WTC11 (cell line): ENCODE measurements at regions not wholly inside any gene's neighbourhood (a gene's known extent, or its start where the extent isn't known, plus 50 kb on each side); places are given as distances from the start of the nearest gene placed in this dataset.

Experiments
- ATAC-seq: fragments of 200-7000 bp; cut with Tn5 transposase; 2 replicates; pipeline ENCODE4 v1.10.0; 2021; ENCODE audit warnings: mild to moderate bottlenecking, moderate library complexity
- CTCF ChIA-PET: fragments of 300-600 bp; sonication (Branson Sonifier 250); formaldehyde crosslinking; loops from one replicate; lab custom pipeline; 2021; ENCODE audit warnings: antibody characterized with exemption; lab: Charles Lee
- POLR2A ChIA-PET: fragments of 350-600 bp; sonication (Branson Sonifier 250); formaldehyde crosslinking; loops from one replicate; lab custom pipeline; 2021; ENCODE audit warnings: antibody characterized with exemption; lab: Charles Lee
- DNase-seq: peaks from one replicate; pipeline ENCODE4 v3.0.0; 2021; ENCODE audit warnings: low spot score
- H3K27ac Mint-ChIP-seq: 2 replicates; pipeline ENCODE4 v1.8.0; 2021; ENCODE audit warnings: mixed read lengths
- H3K27me3 Mint-ChIP-seq: 2 replicates; pipeline ENCODE4 v1.8.0; 2021; ENCODE audit warnings: low read depth, mild to moderate bottlenecking, moderate library complexity, mixed read lengths
- H3K36me3 Mint-ChIP-seq: 2 replicates; pipeline ENCODE4 v1.8.0; 2021; ENCODE audit warnings: mixed read lengths
- H3K4me1 Mint-ChIP-seq: 2 replicates; pipeline ENCODE4 v1.8.0; 2022; ENCODE audit warnings: mixed read lengths
- H3K4me3 Mint-ChIP-seq: 2 replicates; pipeline ENCODE4 v1.8.0; 2021; ENCODE audit warnings: mild to moderate bottlenecking, moderate library complexity, mixed read lengths
- H3K9me3 Mint-ChIP-seq: 2 replicates; pipeline ENCODE4 v1.8.0; 2021; ENCODE audit warnings: mixed read lengths
- CREB1 ChIP-seq: sonication (generic); formaldehyde crosslinking; IDR thresholded peaks from 2 replicates; pipeline ENCODE4 v1.8.0; 2023; ENCODE audit warnings: mild to moderate bottlenecking, missing genetic modification reagents
- ELF4 ChIP-seq: sonication (generic); formaldehyde crosslinking; IDR thresholded peaks from 2 replicates; pipeline ENCODE4 v1.8.1; 2022; ENCODE audit warnings: low read depth, mild to moderate bottlenecking, moderate library complexity, missing genetic modification reagents
- ETV6 ChIP-seq: sonication (generic); formaldehyde crosslinking; IDR thresholded peaks from 2 replicates; pipeline ENCODE4 v1.8.1; 2022; ENCODE audit warnings: mild to moderate bottlenecking, missing genetic modification reagents
- HMGA2 ChIP-seq: fragments of 250-450 bp; sonication (Bioruptor Pico); IDR thresholded peaks from 2 replicates; pipeline ENCODE4 v1.4.0; 2021; ENCODE audit warnings: mild to moderate bottlenecking, moderate library complexity
- JUN ChIP-seq: sonication (generic); formaldehyde crosslinking; IDR thresholded peaks from 2 replicates; pipeline ENCODE4 v1.8.0; 2023; ENCODE audit warnings: mild to moderate bottlenecking, missing genetic modification reagents
- MYBL2 ChIP-seq: sonication (generic); formaldehyde crosslinking; IDR thresholded peaks from 2 replicates; pipeline ENCODE4 v1.8.1; 2023; ENCODE audit warnings: mild to moderate bottlenecking, moderate library complexity, missing genetic modification reagents
- NFYB ChIP-seq: sonication (generic); formaldehyde crosslinking; conservative IDR thresholded peaks from 2 replicates; pipeline ENCODE4 v1.8.0; 2022; ENCODE audit warnings: low read depth, missing genetic modification reagents
- NR2C2 ChIP-seq: sonication (generic); formaldehyde crosslinking; IDR thresholded peaks from 2 replicates; pipeline ENCODE4 v1.8.0; 2022; ENCODE audit warnings: mild to moderate bottlenecking, missing genetic modification reagents
- NR3C1 ChIP-seq: sonication (generic); formaldehyde crosslinking; conservative IDR thresholded peaks from 2 replicates; pipeline ENCODE4 v1.8.1; 2023; ENCODE audit warnings: low read depth, mild to moderate bottlenecking, missing genetic modification reagents
- PRRX2 ChIP-seq: fragments of 250-450 bp; sonication (Bioruptor Pico); IDR thresholded peaks from 2 replicates; pipeline ENCODE4 v1.8.0; 2021; ENCODE audit warnings: mild to moderate bottlenecking
- RORB ChIP-seq: fragments of 250-450 bp; sonication (Bioruptor Pico); IDR thresholded peaks from 2 replicates; pipeline ENCODE4 v1.9.0; 2021; ENCODE audit warnings: mild to moderate bottlenecking
- SMAD3 ChIP-seq: sonication (generic); formaldehyde crosslinking; IDR thresholded peaks from 2 replicates; pipeline ENCODE4 v1.8.0; 2022; ENCODE audit warnings: missing genetic modification reagents, mild to moderate bottlenecking, borderline replicate concordance
- SOX15 ChIP-seq: fragments of 250-450 bp; sonication (Bioruptor Pico); IDR thresholded peaks from 2 replicates; pipeline ENCODE4 v1.9.0; 2021; ENCODE audit warnings: mild to moderate bottlenecking
- SP1 ChIP-seq: sonication (generic); formaldehyde crosslinking; conservative IDR thresholded peaks from 2 replicates; pipeline ENCODE4 v1.8.1; 2022; ENCODE audit warnings: missing genetic modification reagents
- ZNF263 ChIP-seq: sonication (generic); formaldehyde crosslinking; IDR thresholded peaks from 2 replicates; pipeline ENCODE4 v1.8.1; 2022; ENCODE audit warnings: low read depth, mild to moderate bottlenecking, moderate library complexity, missing genetic modification reagents
- ZNF423 ChIP-seq: fragments of 250-450 bp; sonication (Bioruptor Pico); IDR thresholded peaks from 2 replicates; pipeline ENCODE4 v2.1.2; 2022; ENCODE audit warnings: mild to moderate bottlenecking, moderate library complexity
- ZNF671 ChIP-seq: fragments of 250-450 bp; sonication (Bioruptor Pico); IDR thresholded peaks from 2 replicates; pipeline ENCODE4 v1.8.0; 2021; ENCODE audit warnings: mild to moderate bottlenecking
- TF ChIP-seq, protein P1 (sequence below): sonication (generic); formaldehyde crosslinking; IDR thresholded peaks from 2 replicates; pipeline ENCODE4 v1.8.0; 2023; ENCODE audit warnings: missing genetic modification reagents
- TF ChIP-seq, protein P2 (sequence below): sonication (generic); formaldehyde crosslinking; IDR thresholded peaks from 2 replicates; pipeline ENCODE4 v1.8.1; 2023; ENCODE audit warnings: mild to moderate bottlenecking, missing genetic modification reagents, moderate library complexity
- TF ChIP-seq, protein P3 (sequence below): sonication (generic); formaldehyde crosslinking; IDR thresholded peaks from 2 replicates; pipeline ENCODE4 v1.8.1; 2023; ENCODE audit warnings: mild to moderate bottlenecking, missing genetic modification reagents, borderline replicate concordance
- TF ChIP-seq, protein P4 (sequence below): fragments of 250-450 bp; sonication (Bioruptor Pico); IDR thresholded peaks from 2 replicates; pipeline ENCODE4 v2.1.2; 2022; ENCODE audit warnings: mild to moderate bottlenecking, moderate library complexity
- TF ChIP-seq, protein P5 (sequence below): sonication (generic); formaldehyde crosslinking; IDR thresholded peaks from 2 replicates; pipeline ENCODE4 v1.8.0; 2022; ENCODE audit warnings: mild to moderate bottlenecking, missing genetic modification reagents
- TF ChIP-seq, protein P6 (sequence below): sonication (generic); formaldehyde crosslinking; IDR thresholded peaks from 2 replicates; pipeline ENCODE4 v1.8.0; 2022; ENCODE audit warnings: mild to moderate bottlenecking, missing genetic modification reagents
- TF ChIP-seq, protein P7 (sequence below): fragments of 250-450 bp; sonication (Bioruptor Pico); IDR thresholded peaks from 2 replicates; pipeline ENCODE4 v1.8.0; 2021; ENCODE audit warnings: mild to moderate bottlenecking

DNA sequence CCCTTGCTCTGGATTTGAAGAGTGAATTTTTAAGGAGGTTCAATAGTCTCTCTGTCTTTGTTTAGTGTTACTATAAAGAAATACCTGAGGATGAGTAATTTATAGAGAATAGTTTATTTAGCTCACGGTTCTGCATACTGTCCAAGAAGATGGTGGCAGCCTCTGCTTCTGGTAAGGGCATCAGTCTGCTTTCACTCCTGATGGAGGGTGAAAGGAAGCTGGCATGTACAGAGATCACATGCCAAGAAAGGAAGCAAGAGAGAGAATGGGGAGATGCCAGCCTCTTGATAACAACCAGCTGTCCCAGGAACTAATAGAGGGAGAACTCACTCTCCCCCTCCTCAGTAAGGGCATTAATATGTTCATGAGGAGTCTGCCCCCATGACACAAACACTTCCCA lies 917.5 kb upstream of the GOT2 start:
- Mint-ChIP-seq H3K27ac (no peak overlapping the region), H3K9me3 (peaks cover 48% of the 10 kb centered on the region), H3K4me3 (no peak overlapping the region), H3K27me3 (no peaks in the 10 kb centered on the region), H3K36me3 (peaks cover 28% of the 10 kb centered on the region), H3K4me1 (no peaks in the 10 kb centered on the region)
- CTCF ChIA-PET: no interaction called here
- no peak for TF ChIP-seq JUN (CRISPR knock-in tag)
- TF ChIP-seq ZNF263 (CRISPR knock-in tag): no peak
- TF ChIP-seq NFYB (CRISPR knock-in tag): no peak
- TF ChIP-seq ETV6 (CRISPR knock-in tag): no peak
- no peak for TF ChIP-seq NR2C2 (CRISPR knock-in tag)
- TF ChIP-seq, protein P1, sequence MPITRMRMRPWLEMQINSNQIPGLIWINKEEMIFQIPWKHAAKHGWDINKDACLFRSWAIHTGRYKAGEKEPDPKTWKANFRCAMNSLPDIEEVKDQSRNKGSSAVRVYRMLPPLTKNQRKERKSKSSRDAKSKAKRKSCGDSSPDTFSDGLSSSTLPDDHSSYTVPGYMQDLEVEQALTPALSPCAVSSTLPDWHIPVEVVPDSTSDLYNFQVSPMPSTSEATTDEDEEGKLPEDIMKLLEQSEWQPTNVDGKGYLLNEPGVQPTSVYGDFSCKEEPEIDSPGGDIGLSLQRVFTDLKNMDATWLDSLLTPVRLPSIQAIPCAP (CRISPR knock-in tag): no peak
- TF ChIP-seq, protein P2, sequence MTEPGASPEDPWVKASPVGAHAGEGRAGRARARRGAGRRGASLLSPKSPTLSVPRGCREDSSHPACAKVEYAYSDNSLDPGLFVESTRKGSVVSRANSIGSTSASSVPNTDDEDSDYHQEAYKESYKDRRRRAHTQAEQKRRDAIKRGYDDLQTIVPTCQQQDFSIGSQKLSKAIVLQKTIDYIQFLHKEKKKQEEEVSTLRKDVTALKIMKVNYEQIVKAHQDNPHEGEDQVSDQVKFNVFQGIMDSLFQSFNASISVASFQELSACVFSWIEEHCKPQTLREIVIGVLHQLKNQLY (CRISPR knock-in tag): no peak
- TF ChIP-seq, protein P3, sequence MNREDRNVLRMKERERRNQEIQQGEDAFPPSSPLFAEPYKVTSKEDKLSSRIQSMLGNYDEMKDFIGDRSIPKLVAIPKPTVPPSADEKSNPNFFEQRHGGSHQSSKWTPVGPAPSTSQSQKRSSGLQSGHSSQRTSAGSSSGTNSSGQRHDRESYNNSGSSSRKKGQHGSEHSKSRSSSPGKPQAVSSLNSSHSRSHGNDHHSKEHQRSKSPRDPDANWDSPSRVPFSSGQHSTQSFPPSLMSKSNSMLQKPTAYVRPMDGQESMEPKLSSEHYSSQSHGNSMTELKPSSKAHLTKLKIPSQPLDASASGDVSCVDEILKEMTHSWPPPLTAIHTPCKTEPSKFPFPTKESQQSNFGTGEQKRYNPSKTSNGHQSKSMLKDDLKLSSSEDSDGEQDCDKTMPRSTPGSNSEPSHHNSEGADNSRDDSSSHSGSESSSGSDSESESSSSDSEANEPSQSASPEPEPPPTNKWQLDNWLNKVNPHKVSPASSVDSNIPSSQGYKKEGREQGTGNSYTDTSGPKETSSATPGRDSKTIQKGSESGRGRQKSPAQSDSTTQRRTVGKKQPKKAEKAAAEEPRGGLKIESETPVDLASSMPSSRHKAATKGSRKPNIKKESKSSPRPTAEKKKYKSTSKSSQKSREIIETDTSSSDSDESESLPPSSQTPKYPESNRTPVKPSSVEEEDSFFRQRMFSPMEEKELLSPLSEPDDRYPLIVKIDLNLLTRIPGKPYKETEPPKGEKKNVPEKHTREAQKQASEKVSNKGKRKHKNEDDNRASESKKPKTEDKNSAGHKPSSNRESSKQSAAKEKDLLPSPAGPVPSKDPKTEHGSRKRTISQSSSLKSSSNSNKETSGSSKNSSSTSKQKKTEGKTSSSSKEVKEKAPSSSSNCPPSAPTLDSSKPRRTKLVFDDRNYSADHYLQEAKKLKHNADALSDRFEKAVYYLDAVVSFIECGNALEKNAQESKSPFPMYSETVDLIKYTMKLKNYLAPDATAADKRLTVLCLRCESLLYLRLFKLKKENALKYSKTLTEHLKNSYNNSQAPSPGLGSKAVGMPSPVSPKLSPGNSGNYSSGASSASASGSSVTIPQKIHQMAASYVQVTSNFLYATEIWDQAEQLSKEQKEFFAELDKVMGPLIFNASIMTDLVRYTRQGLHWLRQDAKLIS (CRISPR knock-in tag): no peak
- no peak for TF ChIP-seq ZNF671 (CRISPR knock-in tag)
- TF ChIP-seq, protein P4, sequence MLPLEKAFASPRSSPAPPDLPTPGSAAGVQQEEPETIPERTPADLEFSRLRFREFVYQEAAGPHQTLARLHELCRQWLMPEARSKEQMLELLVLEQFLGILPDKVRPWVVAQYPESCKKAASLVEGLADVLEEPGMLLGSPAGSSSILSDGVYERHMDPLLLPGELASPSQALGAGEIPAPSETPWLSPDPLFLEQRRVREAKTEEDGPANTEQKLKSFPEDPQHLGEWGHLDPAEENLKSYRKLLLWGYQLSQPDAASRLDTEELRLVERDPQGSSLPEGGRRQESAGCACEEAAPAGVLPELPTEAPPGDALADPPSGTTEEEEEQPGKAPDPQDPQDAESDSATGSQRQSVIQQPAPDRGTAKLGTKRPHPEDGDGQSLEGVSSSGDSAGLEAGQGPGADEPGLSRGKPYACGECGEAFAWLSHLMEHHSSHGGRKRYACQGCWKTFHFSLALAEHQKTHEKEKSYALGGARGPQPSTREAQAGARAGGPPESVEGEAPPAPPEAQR (CRISPR knock-in tag): no peak
- TF ChIP-seq, protein P5, sequence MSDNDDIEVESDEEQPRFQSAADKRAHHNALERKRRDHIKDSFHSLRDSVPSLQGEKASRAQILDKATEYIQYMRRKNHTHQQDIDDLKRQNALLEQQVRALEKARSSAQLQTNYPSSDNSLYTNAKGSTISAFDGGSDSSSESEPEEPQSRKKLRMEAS: no peak
- no peak for TF ChIP-seq NR3C1 (CRISPR knock-in tag)
- TF ChIP-seq PRRX2 (CRISPR knock-in tag): no peak
- TF ChIP-seq, protein P6, sequence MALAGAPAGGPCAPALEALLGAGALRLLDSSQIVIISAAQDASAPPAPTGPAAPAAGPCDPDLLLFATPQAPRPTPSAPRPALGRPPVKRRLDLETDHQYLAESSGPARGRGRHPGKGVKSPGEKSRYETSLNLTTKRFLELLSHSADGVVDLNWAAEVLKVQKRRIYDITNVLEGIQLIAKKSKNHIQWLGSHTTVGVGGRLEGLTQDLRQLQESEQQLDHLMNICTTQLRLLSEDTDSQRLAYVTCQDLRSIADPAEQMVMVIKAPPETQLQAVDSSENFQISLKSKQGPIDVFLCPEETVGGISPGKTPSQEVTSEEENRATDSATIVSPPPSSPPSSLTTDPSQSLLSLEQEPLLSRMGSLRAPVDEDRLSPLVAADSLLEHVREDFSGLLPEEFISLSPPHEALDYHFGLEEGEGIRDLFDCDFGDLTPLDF (CRISPR knock-in tag): no peak
- TF ChIP-seq SMAD3 (CRISPR knock-in tag): no peak
- no peak for TF ChIP-seq HMGA2 (CRISPR knock-in tag)
- TF ChIP-seq MYBL2 (CRISPR knock-in tag): no peak
- no peak for DNase-seq
- ATAC-seq: no peak
- POLR2A ChIA-PET: no interaction called here

DNA sequence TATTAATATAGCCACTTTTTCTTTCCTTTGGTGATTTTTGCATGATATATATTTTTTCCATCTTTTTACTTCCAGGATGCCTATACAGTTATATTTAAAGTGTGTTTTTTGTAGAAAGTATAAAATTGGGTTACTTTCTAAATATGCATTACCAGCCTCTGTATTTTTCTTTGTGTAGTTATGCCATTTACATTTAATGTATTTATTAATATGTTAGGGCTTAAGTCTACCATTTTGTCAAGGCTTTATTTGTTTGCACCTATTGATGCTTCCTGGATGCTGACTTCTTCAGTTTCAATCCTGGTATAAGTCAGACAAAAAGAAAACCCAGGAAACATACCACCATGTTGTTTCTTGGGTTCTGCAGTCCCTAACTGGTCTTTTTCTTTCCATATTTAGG lies 911.1 kb upstream of the GOT2 start:
- Mint-ChIP-seq H3K27ac (no peak overlapping the region), H3K9me3 (peaks cover 72% of the 10 kb centered on the region), H3K36me3 (peaks cover 43% of the 10 kb centered on the region), H3K27me3 (no peaks in the 10 kb centered on the region), H3K4me1 (no peaks in the 10 kb centered on the region), H3K4me3 (no peak overlapping the region)
- no peak for ATAC-seq
- no peak for DNase-seq
- TF ChIP-seq CREB1 (no peak), RORB (CRISPR knock-in tag) (no peak), ELF4 (no peak), SP1 (no peak), SOX15 (CRISPR knock-in tag) (no peak), ZNF423 (CRISPR knock-in tag) (no peak)
- TF ChIP-seq, protein P7, sequence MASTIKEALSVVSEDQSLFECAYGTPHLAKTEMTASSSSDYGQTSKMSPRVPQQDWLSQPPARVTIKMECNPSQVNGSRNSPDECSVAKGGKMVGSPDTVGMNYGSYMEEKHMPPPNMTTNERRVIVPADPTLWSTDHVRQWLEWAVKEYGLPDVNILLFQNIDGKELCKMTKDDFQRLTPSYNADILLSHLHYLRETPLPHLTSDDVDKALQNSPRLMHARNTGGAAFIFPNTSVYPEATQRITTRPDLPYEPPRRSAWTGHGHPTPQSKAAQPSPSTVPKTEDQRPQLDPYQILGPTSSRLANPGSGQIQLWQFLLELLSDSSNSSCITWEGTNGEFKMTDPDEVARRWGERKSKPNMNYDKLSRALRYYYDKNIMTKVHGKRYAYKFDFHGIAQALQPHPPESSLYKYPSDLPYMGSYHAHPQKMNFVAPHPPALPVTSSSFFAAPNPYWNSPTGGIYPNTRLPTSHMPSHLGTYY (CRISPR knock-in tag): no peak
- CTCF ChIA-PET: no interaction called here
- POLR2A ChIA-PET: no interaction called here
